ENCODE measurements at regions not wholly inside any gene's neighbourhood (a gene's known extent, or its start where the extent isn't known, plus 50 kb on each side); places are given as distances from the start of the nearest gene placed in this dataset.

- TF ChIP-seq, protein P1, sequence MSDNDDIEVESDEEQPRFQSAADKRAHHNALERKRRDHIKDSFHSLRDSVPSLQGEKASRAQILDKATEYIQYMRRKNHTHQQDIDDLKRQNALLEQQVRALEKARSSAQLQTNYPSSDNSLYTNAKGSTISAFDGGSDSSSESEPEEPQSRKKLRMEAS (IDR thresholded peaks at IDR 0.05; ENCODE audit: low read depth, low read length) = no peak
- TF ChIP-seq CTCF (IDR thresholded peaks at IDR 0.05; ENCODE audit: low read depth, low read length) = no peak
- TF ChIP-seq POLR2A (IDR thresholded peaks at IDR 0.05; ENCODE audit: extremely low read depth, insufficient read length) = no peak
- no peak for TF ChIP-seq MYC (IDR thresholded peaks at IDR 0.05; ENCODE audit: low read depth, low read length)
Observed at GRCh38 chr4:56149591-56149990, 200.8 kb downstream of the CEP135 start.
